Muscle of back (tissue), 3 donors: ENCODE measurements at regions not wholly inside any gene's neighbourhood (a gene's known extent, or its start where the extent isn't known, plus 50 kb on each side); places are given as distances from the start of the nearest gene placed in this dataset.

ENCODE experiments used
- DNase-seq, 3 donors: peaks; one replicate each; pipeline versions ENCODE4 v3.0.0 to v3.0.0-alpha.2; 2013

- DNase-seq = no peak
Measured at GRCh38 chr11:115743719-115744118, 239.5 kb upstream of the CADM1 start.

- DNase-seq = no peak
Measured at GRCh38 chr11:115741376-115742107, 237.3 kb upstream of the CADM1 start.

GRCh38 chr11:115740324-115740723 is 236.1 kb upstream of the CADM1 start:
- DNase-seq = no peak

GRCh38 chr11:115739878-115740277 is 235.7 kb upstream of the CADM1 start:
- no peak for DNase-seq

- no peak for DNase-seq
Measured at GRCh38 chr11:115739146-115739545, 234.9 kb upstream of the CADM1 start.

- DNase-seq = no peak
Measured at GRCh38 chr11:115737875-115738274, 233.7 kb upstream of the CADM1 start.

- no peak for DNase-seq
Measured at GRCh38 chr11:115736146-115736545, 231.9 kb upstream of the CADM1 start.

GRCh38 chr11:115724666-115725065 is 220.5 kb upstream of the CADM1 start:
- DNase-seq = no peak

- no peak for DNase-seq
Measured at GRCh38 chr11:115722711-115723110, 218.5 kb upstream of the CADM1 start.

GRCh38 chr11:115721296-115721995 is 217.2 kb upstream of the CADM1 start:
- DNase-seq = no peak

- no peak for DNase-seq
Measured at GRCh38 chr11:115720602-115721245, 216.5 kb upstream of the CADM1 start.

GRCh38 chr11:115718945-115719344 is 214.7 kb upstream of the CADM1 start:
- DNase-seq = no peak

- DNase-seq = no peak
Measured at GRCh38 chr11:115718106-115718505, 213.9 kb upstream of the CADM1 start.

GRCh38 chr11:115716601-115717529 is 212.7 kb upstream of the CADM1 start:
- DNase-seq = peak in 2 of 3 donors; percentile 64 to 89

GRCh38 chr11:115716080-115716479 is 211.9 kb upstream of the CADM1 start:
- no peak for DNase-seq

GRCh38 chr11:115715251-115715770 is 211.1 kb upstream of the CADM1 start:
- DNase-seq = no peak

GRCh38 chr11:115712296-115712695 is 208.1 kb upstream of the CADM1 start:
- no peak for DNase-seq

GRCh38 chr11:115710980-115711379 is 206.8 kb upstream of the CADM1 start:
- DNase-seq = peak in 2 of 3 donors; percentile 55 to 60

GRCh38 chr11:115710426-115710825 is 206.2 kb upstream of the CADM1 start:
- DNase-seq = no peak

GRCh38 chr11:115709297-115709696 is 205.1 kb upstream of the CADM1 start:
- DNase-seq = no peak

GRCh38 chr11:115707180-115707905 is 203.1 kb upstream of the CADM1 start:
- DNase-seq = no peak
